ENCODE measurements at regions not wholly inside any gene's neighbourhood (a gene's known extent, or its start where the extent isn't known, plus 50 kb on each side); places are given as distances from the start of the nearest gene placed in this dataset.

GRCh38 chr1:213435715-213436114, 384.7 kb downstream of the RPS6KC1 start:
- Histone ChIP-seq H3K4me1 (ENCODE audit: control insufficient read depth in 1 of 2, insufficient read depth in 2 of 2, low read length in 2 of 2) (no peaks in the 10 kb centered on the region), H3K9me3 (ENCODE audit: control insufficient read depth, low read length) (no peaks in the 10 kb centered on the region), H3K36me3 (ENCODE audit: control insufficient read depth in 1 of 2, insufficient read depth in 2 of 2, low read length in 1 of 2) (no peaks in the 10 kb centered on the region), H3K27me3 (ENCODE audit: control insufficient read depth in 1 of 2, insufficient read depth in 2 of 2, low read length in 1 of 2) (no peaks in the 10 kb centered on the region), H3K27ac (ENCODE audit: low read depth in 1 of 2, low read length in 2 of 2) (no peak overlapping the region), H3K4me3 (ENCODE audit: low read length in 2 of 2) (no peak overlapping the region)
- 28 to 44% methylated on average over 1 of the region's 1 CpG for WGBS, 2 donors
- ATAC-seq (ENCODE audit: low FRiP score) (no peak), DNase-seq (no peak)
- intact Hi-C loops (cut with DNase I): no loop called here

DNA sequence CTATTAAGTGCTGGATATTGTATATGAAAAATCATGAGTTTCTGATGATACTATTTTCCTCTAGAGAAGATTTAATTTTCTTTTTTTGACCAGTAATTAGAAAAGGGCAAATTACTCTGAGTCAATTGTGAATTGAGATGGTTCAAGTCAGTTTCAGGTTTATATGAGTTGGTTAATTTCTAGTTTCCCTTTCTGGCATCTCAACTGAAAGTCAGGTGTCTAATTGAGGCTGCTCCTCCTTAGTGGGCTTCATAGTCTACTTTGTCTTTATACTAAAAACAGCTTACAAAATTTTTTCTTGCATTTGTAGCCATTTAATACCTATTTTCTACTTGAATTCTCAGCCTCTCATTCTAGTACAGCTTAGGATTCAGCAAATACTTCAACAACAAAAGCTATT, 387.3 kb downstream of the RPS6KC1 start:
- H3K36me3 ChIP-seq (ENCODE audit: control insufficient read depth in 1 of 2, insufficient read depth in 2 of 2, low read length in 1 of 2): no peaks in the 10 kb centered on the region
- no peak overlapping the region for H3K27ac ChIP-seq (ENCODE audit: low read depth in 1 of 2, low read length in 2 of 2)
- no peaks in the 10 kb centered on the region for H3K4me1 ChIP-seq (ENCODE audit: control insufficient read depth in 1 of 2, insufficient read depth in 2 of 2, low read length in 2 of 2)
- intact Hi-C loops (cut with DNase I): no loop called here
- ATAC-seq (ENCODE audit: low FRiP score): no peak
- H3K9me3 ChIP-seq (ENCODE audit: control insufficient read depth, low read length): no peaks in the 10 kb centered on the region
- H3K27me3 ChIP-seq (ENCODE audit: control insufficient read depth in 1 of 2, insufficient read depth in 2 of 2, low read length in 1 of 2): no peaks in the 10 kb centered on the region
- H3K4me3 ChIP-seq (ENCODE audit: low read length in 2 of 2): no peak overlapping the region
- DNase-seq: no peak

DNA sequence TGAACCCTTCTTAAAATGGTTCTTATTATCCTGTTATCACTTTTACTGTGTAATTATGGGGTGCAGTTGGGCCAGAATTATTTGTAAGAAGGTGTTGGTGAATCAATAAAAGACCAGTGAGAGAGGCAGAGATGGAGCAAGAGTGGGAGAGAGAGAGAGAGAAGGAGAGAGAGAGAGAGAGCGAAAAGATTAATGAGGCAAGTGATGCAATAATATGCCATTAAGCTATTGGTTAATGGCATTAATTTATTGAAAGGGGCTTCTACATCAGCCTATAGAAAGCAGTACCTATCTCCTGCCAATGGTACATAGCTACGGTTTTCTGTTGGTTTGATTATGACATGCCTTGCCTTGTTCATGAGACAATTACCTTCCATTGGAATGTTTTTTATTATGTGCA, 388.7 kb downstream of the RPS6KC1 start:
- DNase-seq (no peak), ATAC-seq (ENCODE audit: low FRiP score) (no peak)
- H3K9me3 ChIP-seq (ENCODE audit: control insufficient read depth, low read length): no peaks in the 10 kb centered on the region
- 92 to 96% methylated on average over 2 of the region's 2 CpGs for WGBS, 2 donors
- H3K27me3 ChIP-seq (ENCODE audit: control insufficient read depth in 1 of 2, insufficient read depth in 2 of 2, low read length in 1 of 2): no peaks in the 10 kb centered on the region
- no peaks in the 10 kb centered on the region for H3K4me1 ChIP-seq (ENCODE audit: control insufficient read depth in 1 of 2, insufficient read depth in 2 of 2, low read length in 2 of 2)
- no peaks in the 10 kb centered on the region for H3K36me3 ChIP-seq (ENCODE audit: control insufficient read depth in 1 of 2, insufficient read depth in 2 of 2, low read length in 1 of 2)
- H3K27ac ChIP-seq (ENCODE audit: low read depth in 1 of 2, low read length in 2 of 2): no peak overlapping the region
- intact Hi-C loops (cut with DNase I): no loop called here
- no peak overlapping the region for H3K4me3 ChIP-seq (ENCODE audit: low read length in 2 of 2)

GRCh38 chr1:213440766-213441165, 389.7 kb downstream of the RPS6KC1 start:
- intact Hi-C loops (cut with DNase I): no loop called here
- WGBS, 2 donors: 27 to 34% methylated on average over 4 of the region's 4 CpGs
- DNase-seq (no peak), ATAC-seq (ENCODE audit: low FRiP score) (no peak)
- no peaks in the 10 kb centered on the region for H3K9me3 ChIP-seq (ENCODE audit: control insufficient read depth, low read length)
- no peaks in the 10 kb centered on the region for H3K4me1 ChIP-seq (ENCODE audit: control insufficient read depth in 1 of 2, insufficient read depth in 2 of 2, low read length in 2 of 2)
- H3K4me3 ChIP-seq (ENCODE audit: low read length in 2 of 2): no peak overlapping the region
- H3K27ac ChIP-seq (ENCODE audit: low read depth in 1 of 2, low read length in 2 of 2): no peak overlapping the region
- no peaks in the 10 kb centered on the region for H3K36me3 ChIP-seq (ENCODE audit: control insufficient read depth in 1 of 2, insufficient read depth in 2 of 2, low read length in 1 of 2)
- no peaks in the 10 kb centered on the region for H3K27me3 ChIP-seq (ENCODE audit: control insufficient read depth in 1 of 2, insufficient read depth in 2 of 2, low read length in 1 of 2)

DNA sequence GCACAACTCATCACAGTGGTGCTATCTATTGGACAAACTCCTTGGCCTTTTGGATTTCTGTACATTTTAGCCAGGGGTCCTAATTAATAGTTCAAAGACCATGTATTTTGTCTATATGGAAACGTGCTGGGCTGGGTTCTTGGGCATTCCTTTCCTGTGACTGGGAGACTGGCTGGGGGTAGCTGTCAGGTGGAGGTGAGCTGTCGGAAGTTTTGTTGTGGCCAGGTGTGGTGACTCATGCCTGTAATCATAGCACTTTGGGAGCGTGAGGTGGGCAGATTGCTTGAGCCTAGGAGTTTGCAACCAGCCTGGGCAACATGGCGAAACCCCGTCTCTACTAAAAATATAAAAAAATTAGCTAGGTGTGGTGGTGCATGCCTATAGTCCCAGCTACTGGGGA, 392.4 kb downstream of the RPS6KC1 start:
- Histone ChIP-seq H3K9me3 (ENCODE audit: control insufficient read depth, low read length) (no peaks in the 10 kb centered on the region), H3K27ac (ENCODE audit: low read depth in 1 of 2, low read length in 2 of 2) (no peak overlapping the region), H3K27me3 (ENCODE audit: control insufficient read depth in 1 of 2, insufficient read depth in 2 of 2, low read length in 1 of 2) (peaks cover 0 to 1% of the 10 kb centered on the region in 2 donors), H3K36me3 (ENCODE audit: control insufficient read depth in 1 of 2, insufficient read depth in 2 of 2, low read length in 1 of 2) (no peaks in the 10 kb centered on the region), H3K4me1 (ENCODE audit: control insufficient read depth in 1 of 2, insufficient read depth in 2 of 2, low read length in 2 of 2) (no peaks in the 10 kb centered on the region), H3K4me3 (ENCODE audit: low read length in 2 of 2) (no peak overlapping the region)
- WGBS, 2 donors: 89 to 90% methylated on average over 5 of the region's 5 CpGs
- no peak for ATAC-seq (ENCODE audit: low FRiP score)
- intact Hi-C loops (cut with DNase I): no loop called here
- DNase-seq: no peak

GRCh38 chr1:213444224-213444623, 393.2 kb downstream of the RPS6KC1 start:
- H3K4me1 ChIP-seq (ENCODE audit: control insufficient read depth in 1 of 2, insufficient read depth in 2 of 2, low read length in 2 of 2): no peaks in the 10 kb centered on the region
- DNase-seq (no peak), ATAC-seq (ENCODE audit: low FRiP score) (no peak)
- no peak overlapping the region for H3K27ac ChIP-seq (ENCODE audit: low read depth in 1 of 2, low read length in 2 of 2)
- intact Hi-C loops (cut with DNase I): no loop called here
- 80 to 85% methylated on average over 6 of the region's 6 CpGs for WGBS, 2 donors
- H3K36me3 ChIP-seq (ENCODE audit: control insufficient read depth in 1 of 2, insufficient read depth in 2 of 2, low read length in 1 of 2): no peaks in the 10 kb centered on the region
- no peak overlapping the region for H3K4me3 ChIP-seq (ENCODE audit: low read length in 2 of 2)
- peaks cover 0 to 1% of the 10 kb centered on the region in 2 donors for H3K27me3 ChIP-seq (ENCODE audit: control insufficient read depth in 1 of 2, insufficient read depth in 2 of 2, low read length in 1 of 2)
- H3K9me3 ChIP-seq (ENCODE audit: control insufficient read depth, low read length): no peaks in the 10 kb centered on the region

DNA sequence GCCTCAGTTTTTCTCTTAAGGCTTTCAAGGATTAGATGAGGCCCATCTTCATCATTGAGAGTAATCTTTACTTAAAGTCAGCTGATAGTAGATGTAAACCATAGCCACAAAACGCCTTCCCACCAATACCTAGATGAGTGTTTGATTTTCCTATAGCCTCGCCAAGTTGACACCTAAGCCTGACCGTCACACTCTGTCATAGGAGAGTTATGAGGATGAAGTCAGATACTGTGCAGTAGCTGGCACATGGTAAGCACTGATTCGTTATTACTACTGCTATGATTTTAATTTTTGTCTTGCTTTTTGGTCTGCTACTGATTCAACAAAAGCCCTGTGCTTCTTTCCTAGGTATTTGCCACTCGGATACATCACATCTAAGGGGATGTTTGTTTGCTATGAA, 395.5 kb downstream of the RPS6KC1 start:
- no peak overlapping the region for H3K27ac ChIP-seq (ENCODE audit: low read depth in 1 of 2, low read length in 2 of 2)
- H3K4me3 ChIP-seq (ENCODE audit: low read length in 2 of 2): no peak overlapping the region
- intact Hi-C loops (cut with DNase I): no loop called here
- no peaks in the 10 kb centered on the region for H3K36me3 ChIP-seq (ENCODE audit: control insufficient read depth in 1 of 2, insufficient read depth in 2 of 2, low read length in 1 of 2)
- 83 to 88% methylated on average over 5 of the region's 5 CpGs for WGBS, 2 donors
- H3K4me1 ChIP-seq (ENCODE audit: control insufficient read depth in 1 of 2, insufficient read depth in 2 of 2, low read length in 2 of 2): no peaks in the 10 kb centered on the region
- DNase-seq (no peak), ATAC-seq (ENCODE audit: low FRiP score) (no peak)
- peaks cover 0 to 1% of the 10 kb centered on the region in 2 donors for H3K27me3 ChIP-seq (ENCODE audit: control insufficient read depth in 1 of 2, insufficient read depth in 2 of 2, low read length in 1 of 2)
- H3K9me3 ChIP-seq (ENCODE audit: control insufficient read depth, low read length): no peaks in the 10 kb centered on the region

DNA sequence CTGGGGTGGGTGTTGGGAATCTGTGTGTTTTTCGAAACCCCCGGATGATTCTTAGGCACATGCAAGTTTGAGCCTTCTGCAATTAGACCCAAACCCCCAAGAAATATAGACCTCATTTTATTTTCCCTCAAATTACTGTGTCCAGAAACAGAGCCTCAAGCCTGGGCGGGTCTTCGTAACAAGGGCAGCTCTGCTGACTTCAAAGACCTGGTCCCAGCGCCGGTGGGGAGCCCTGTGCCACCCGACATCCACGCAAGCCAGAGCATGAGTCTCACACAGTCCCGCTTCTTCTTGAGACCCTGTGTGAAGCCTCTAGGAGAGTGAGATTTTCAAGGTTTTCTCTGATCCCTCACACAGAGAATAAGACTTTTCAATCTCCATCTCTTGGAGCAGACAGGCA, 397.3 kb downstream of the RPS6KC1 start:
- intact Hi-C loops (cut with DNase I): no loop called here
- H3K4me1 ChIP-seq (ENCODE audit: control insufficient read depth in 1 of 2, insufficient read depth in 2 of 2, low read length in 2 of 2): no peaks in the 10 kb centered on the region
- H3K4me3 ChIP-seq (ENCODE audit: low read length in 2 of 2): no peak overlapping the region
- H3K27ac ChIP-seq (ENCODE audit: low read depth in 1 of 2, low read length in 2 of 2): no peak overlapping the region
- H3K36me3 ChIP-seq (ENCODE audit: control insufficient read depth in 1 of 2, insufficient read depth in 2 of 2, low read length in 1 of 2): no peaks in the 10 kb centered on the region
- WGBS, 2 donors: 83 to 90% methylated on average over 9 of the region's 9 CpGs
- DNase-seq: no peak
- peaks cover 0 to 1% of the 10 kb centered on the region in 2 donors for H3K27me3 ChIP-seq (ENCODE audit: control insufficient read depth in 1 of 2, insufficient read depth in 2 of 2, low read length in 1 of 2)
- no peak for ATAC-seq (ENCODE audit: low FRiP score)
- H3K9me3 ChIP-seq (ENCODE audit: control insufficient read depth, low read length): no peaks in the 10 kb centered on the region

DNA sequence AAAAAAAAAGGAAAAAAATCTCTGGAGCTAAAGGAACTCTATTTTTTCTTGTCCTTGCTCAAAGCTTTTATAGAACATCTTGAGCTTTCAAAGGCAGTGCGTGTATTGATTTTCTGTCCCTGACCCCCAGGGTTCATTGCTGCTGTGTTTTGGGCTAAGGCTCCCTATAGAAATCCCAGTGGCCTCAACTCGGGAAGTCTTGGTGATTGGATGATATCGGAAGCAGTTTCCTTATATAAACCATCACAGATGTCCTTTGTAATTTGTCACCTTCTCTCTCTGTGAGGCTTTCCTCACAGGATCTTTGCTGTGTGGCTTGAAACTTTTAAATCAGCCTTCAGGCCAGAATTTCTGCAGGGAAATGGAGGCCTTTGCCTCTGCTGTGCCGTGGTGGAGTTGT, 397.7 kb downstream of the RPS6KC1 start:
- no peaks in the 10 kb centered on the region for H3K4me1 ChIP-seq (ENCODE audit: control insufficient read depth in 1 of 2, insufficient read depth in 2 of 2, low read length in 2 of 2)
- no peak overlapping the region for H3K4me3 ChIP-seq (ENCODE audit: low read length in 2 of 2)
- no peaks in the 10 kb centered on the region for H3K36me3 ChIP-seq (ENCODE audit: control insufficient read depth in 1 of 2, insufficient read depth in 2 of 2, low read length in 1 of 2)
- no peak overlapping the region for H3K27ac ChIP-seq (ENCODE audit: low read depth in 1 of 2, low read length in 2 of 2)
- intact Hi-C loops (cut with DNase I): no loop called here
- H3K9me3 ChIP-seq (ENCODE audit: control insufficient read depth, low read length): no peaks in the 10 kb centered on the region
- no peak for DNase-seq
- WGBS, 2 donors: 88% methylated on average over 4 of the region's 4 CpGs
- ATAC-seq (ENCODE audit: low FRiP score): no peak
- H3K27me3 ChIP-seq (ENCODE audit: control insufficient read depth in 1 of 2, insufficient read depth in 2 of 2, low read length in 1 of 2): peaks cover 0 to 1% of the 10 kb centered on the region in 2 donors
